Astrocyte (in vitro differentiated cells and primary cell): ENCODE measurements at regions not wholly inside any gene's neighbourhood (a gene's known extent, or its start where the extent isn't known, plus 50 kb on each side); places are given as distances from the start of the nearest gene placed in this dataset.

Source experiments
- DNase-seq: peaks from one replicate; pipeline ENCODE4 v3.0.0-alpha.2; 2010; ENCODE audit warnings: low read depth
- FAIRE-seq: peaks from 2 replicates; lab custom pipeline; 2011; peaks lifted over from hg19 to GRCh38; lab: Jason Lieb, UNC
- H2AFZ ChIP-seq: 2 replicates; pipeline ENCODE4 v1.6.0; 2012; ENCODE audit warnings: low read depth, low read length, inconsistent platforms
- H3K27ac ChIP-seq: 2 replicates; pipeline ENCODE4 v1.5.1; 2011; ENCODE audit warnings: low read depth, low read length, inconsistent platforms
- H3K27me3 ChIP-seq: 2 replicates; pipeline ENCODE4 v1.6.0; 2011; ENCODE audit warnings: low read length, inconsistent platforms; ENCODE audit not compliant: insufficient read depth
- H3K36me3 ChIP-seq: 2 replicates; pipeline ENCODE4 v1.5.1; 2011; ENCODE audit warnings: low read length, inconsistent platforms; ENCODE audit not compliant: insufficient read depth
- H3K4me1 ChIP-seq: 2 replicates; pipeline ENCODE4 v1.5.1; 2011; ENCODE audit warnings: low read length, inconsistent platforms; ENCODE audit not compliant: insufficient read depth
- H3K4me2 ChIP-seq: 2 replicates; pipeline ENCODE4 v1.6.0; 2012; ENCODE audit warnings: low read length, inconsistent platforms
- H3K4me3 ChIP-seq: 2 replicates; pipeline ENCODE4 v1.5.1; 2011; ENCODE audit warnings: low read depth, mild to moderate bottlenecking, low read length, inconsistent platforms; ENCODE audit not compliant: insufficient read depth
- H3K79me2 ChIP-seq: 2 replicates; pipeline ENCODE4 v1.6.0; 2012; ENCODE audit warnings: mild to moderate bottlenecking, low read length, inconsistent platforms; ENCODE audit not compliant: insufficient read depth
- H3K9ac ChIP-seq: 2 replicates; pipeline ENCODE4 v1.6.0; 2012; ENCODE audit warnings: mild to moderate bottlenecking, low read length, inconsistent platforms
- H3K9me3 ChIP-seq: 2 replicates; pipeline ENCODE4 v1.5.1; 2012; ENCODE audit warnings: low read depth, mild to moderate bottlenecking, low read length, inconsistent platforms; ENCODE audit not compliant: insufficient read depth
- H4K20me1 ChIP-seq: 2 replicates; pipeline ENCODE4 v1.6.0; 2012; ENCODE audit warnings: low read length, inconsistent platforms; ENCODE audit not compliant: insufficient read depth
- H3K27ac Mint-ChIP-seq: one replicate; pipeline ENCODE4 v1.8.0; 2021; ENCODE audit warnings: mild to moderate bottlenecking, mixed read lengths; ENCODE audit not compliant: unreplicated experiment
- H3K27me3 Mint-ChIP-seq: one replicate; pipeline ENCODE4 v1.8.0; 2021; ENCODE audit warnings: low read depth, mixed read lengths; ENCODE audit not compliant: unreplicated experiment
- H3K36me3 Mint-ChIP-seq: one replicate; pipeline ENCODE4 v1.8.0; 2021; ENCODE audit warnings: low read depth, mixed read lengths; ENCODE audit not compliant: unreplicated experiment
- H3K4me1 Mint-ChIP-seq: one replicate; pipeline ENCODE4 v1.8.0; 2021; ENCODE audit warnings: low read depth, mixed read lengths; ENCODE audit not compliant: unreplicated experiment
- H3K4me3 Mint-ChIP-seq: one replicate; pipeline ENCODE4 v1.8.0; 2021; ENCODE audit warnings: mild to moderate bottlenecking, moderate library complexity, mixed read lengths; ENCODE audit not compliant: unreplicated experiment
- H3K9me3 Mint-ChIP-seq: one replicate; pipeline ENCODE4 v1.8.0; 2021; ENCODE audit warnings: mild to moderate bottlenecking, mixed read lengths; ENCODE audit not compliant: unreplicated experiment
- EZH2 ChIP-seq: IDR thresholded peaks from 2 replicates; pipeline ENCODE4 v1.6.1; 2012; ENCODE audit warnings: mild to moderate bottlenecking, low read length, inconsistent platforms; ENCODE audit not compliant: insufficient read depth
- TF ChIP-seq, protein P1 (sequence below): IDR thresholded peaks from 2 replicates; pipeline ENCODE4 v1.5.1; 2011; ENCODE audit warnings: low read depth, mild to moderate bottlenecking, inconsistent platforms, low read length, moderate library complexity; ENCODE audit not compliant: insufficient read depth

- Mint-ChIP-seq H3K36me3 (no peaks in the 10 kb centered on the region), H3K27me3 (no peaks in the 10 kb centered on the region), H3K9me3 (no peaks in the 10 kb centered on the region), H3K27ac (peak overlapping the region; percentile 99), H3K4me1 (peaks cover 47% of the 10 kb centered on the region), H3K4me3 (no peak overlapping the region)
- FAIRE-seq (peak; percentile 95), DNase-seq (peak; percentile 93)
- no peaks in the 10 kb centered on the region for H4K20me1 ChIP-seq
- H3K4me1 ChIP-seq: peaks cover 58% of the 10 kb centered on the region
- H3K4me3 ChIP-seq: no peak overlapping the region
- H3K4me2 ChIP-seq: peak overlapping the region; percentile 68
- H3K36me3 ChIP-seq: no peaks in the 10 kb centered on the region
- no peaks in the 10 kb centered on the region for H3K79me2 ChIP-seq
- no peak for TF ChIP-seq EZH2
- TF ChIP-seq, protein P1, sequence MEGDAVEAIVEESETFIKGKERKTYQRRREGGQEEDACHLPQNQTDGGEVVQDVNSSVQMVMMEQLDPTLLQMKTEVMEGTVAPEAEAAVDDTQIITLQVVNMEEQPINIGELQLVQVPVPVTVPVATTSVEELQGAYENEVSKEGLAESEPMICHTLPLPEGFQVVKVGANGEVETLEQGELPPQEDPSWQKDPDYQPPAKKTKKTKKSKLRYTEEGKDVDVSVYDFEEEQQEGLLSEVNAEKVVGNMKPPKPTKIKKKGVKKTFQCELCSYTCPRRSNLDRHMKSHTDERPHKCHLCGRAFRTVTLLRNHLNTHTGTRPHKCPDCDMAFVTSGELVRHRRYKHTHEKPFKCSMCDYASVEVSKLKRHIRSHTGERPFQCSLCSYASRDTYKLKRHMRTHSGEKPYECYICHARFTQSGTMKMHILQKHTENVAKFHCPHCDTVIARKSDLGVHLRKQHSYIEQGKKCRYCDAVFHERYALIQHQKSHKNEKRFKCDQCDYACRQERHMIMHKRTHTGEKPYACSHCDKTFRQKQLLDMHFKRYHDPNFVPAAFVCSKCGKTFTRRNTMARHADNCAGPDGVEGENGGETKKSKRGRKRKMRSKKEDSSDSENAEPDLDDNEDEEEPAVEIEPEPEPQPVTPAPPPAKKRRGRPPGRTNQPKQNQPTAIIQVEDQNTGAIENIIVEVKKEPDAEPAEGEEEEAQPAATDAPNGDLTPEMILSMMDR: no peak
- H3K27me3 ChIP-seq: no peaks in the 10 kb centered on the region
- H3K27ac ChIP-seq: peak overlapping the region; percentile 95
- H3K9ac ChIP-seq: peak overlapping the region; percentile 79
- no peaks in the 10 kb centered on the region for H3K9me3 ChIP-seq
- no peak overlapping the region for H2AFZ ChIP-seq
Observed at GRCh38 chr2:37459095-37459981, 114.9 kb downstream of the QPCT start.

DNA sequence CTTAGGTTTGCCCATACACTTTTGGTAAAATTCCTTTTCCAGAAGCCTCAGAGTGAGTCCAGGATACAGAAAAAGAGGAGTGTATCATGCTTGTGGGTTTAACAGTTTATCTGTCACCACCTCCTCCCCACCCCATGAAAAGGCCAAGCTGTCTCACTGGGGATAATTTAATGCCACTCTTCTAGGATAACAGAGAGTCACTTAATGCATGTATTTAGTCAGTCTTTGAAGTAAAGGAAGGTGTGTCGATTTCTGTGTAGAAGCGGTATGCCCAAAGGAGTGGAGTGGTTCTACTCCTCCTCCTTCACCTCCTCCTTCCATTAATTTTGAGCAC, 116.4 kb downstream of the QPCT start:
- Histone ChIP-seq H3K27ac (peak overlapping the region; percentile 95), H2AFZ (no peak overlapping the region)
- no peaks in the 10 kb centered on the region for H3K36me3 Mint-ChIP-seq

More for the DNA sequence above, 116.4 kb downstream of the QPCT start:
- Mint-ChIP-seq H3K9me3 (no peaks in the 10 kb centered on the region), H3K4me1 (peaks cover 45% of the 10 kb centered on the region), H3K27me3 (no peaks in the 10 kb centered on the region), H3K4me3 (no peak overlapping the region), H3K27ac (peak overlapping the region; percentile 99)
- DNase-seq (no peak), FAIRE-seq (no peak)
- Histone ChIP-seq H4K20me1 (no peaks in the 10 kb centered on the region), H3K9me3 (no peaks in the 10 kb centered on the region), H3K9ac (peak overlapping the region; percentile 69), H3K36me3 (no peaks in the 10 kb centered on the region), H3K79me2 (no peaks in the 10 kb centered on the region), H3K4me2 (peak overlapping the region; percentile 68), H3K4me3 (no peak overlapping the region), H3K4me1 (peaks cover 50% of the 10 kb centered on the region), H3K27me3 (no peaks in the 10 kb centered on the region)
- TF ChIP-seq, protein P1: no peak
- TF ChIP-seq EZH2: no peak
